HEK293 (cell line): ENCODE measurements at regions not wholly inside any gene's neighbourhood (a gene's known extent, or its start where the extent isn't known, plus 50 kb on each side); places are given as distances from the start of the nearest gene placed in this dataset.

Source experiments
- KLF7 ChIP-seq: fragments of 450-650 bp; formaldehyde crosslinking; IDR thresholded peaks from 2 replicates; pipeline ENCODE4 v1.5.1; 2016; ENCODE audit warnings: missing biosample characterization, missing genetic modification characterization, borderline replicate concordance
- MZF1 ChIP-seq: fragments of 450-650 bp; formaldehyde crosslinking; IDR thresholded peaks from 2 replicates; pipeline ENCODE4 v1.5.1; 2017; ENCODE audit warnings: missing biosample characterization, missing genetic modification characterization, borderline replicate concordance
- ZNF24 ChIP-seq: fragments of 450-650 bp; formaldehyde crosslinking; IDR thresholded peaks from 2 replicates; pipeline ENCODE4 v1.5.1; 2016; ENCODE audit warnings: missing biosample characterization, missing genetic modification characterization

GRCh38 chr12:54704202-54704601 is 56.0 kb upstream of the DCD start:
- TF ChIP-seq ZNF24 (tag by site-specific recombination) (no peak), MZF1 (tag by site-specific recombination) (no peak), KLF7 (tag by site-specific recombination) (no peak)
